Kidney (tissue), 13 donors: ENCODE measurements at regions not wholly inside any gene's neighbourhood (a gene's known extent, or its start where the extent isn't known, plus 50 kb on each side); places are given as distances from the start of the nearest gene placed in this dataset.

Experiments used
- DNase-seq, 5 donors: peaks; one replicate each; pipeline ENCODE4 v3.0.0-alpha.2; 2013 to 2020
- FAIRE-seq: peaks from 2 replicates; lab custom pipeline; 2012; peaks lifted over from hg19 to GRCh38; lab: Jason Lieb, UNC
- H3K27ac ChIP-seq, 2 donors: one replicate each; pipeline ENCODE4 v1.7.0; 2013; ENCODE audit warnings: low read depth in 2 of 2, low read length in 2 of 2, inconsistent platforms in 1 of 2
- H3K27me3 ChIP-seq: one replicate; pipeline ENCODE4 v1.7.1; 2013; ENCODE audit warnings: low read length, inconsistent platforms; ENCODE audit not compliant: control insufficient read depth, insufficient read depth
- H3K36me3 ChIP-seq, 3 donors: one replicate each; pipeline versions ENCODE4 v1.7.0 to v1.7.1; 2013; ENCODE audit warnings: low read length in 3 of 3, control low read depth in 1 of 3, inconsistent platforms in 1 of 3; ENCODE audit not compliant: insufficient read depth in 3 of 3, control insufficient read depth in 2 of 3
- H3K4me1 ChIP-seq, 3 donors: one replicate each; pipeline versions ENCODE4 v1.7.0 to v1.7.1; 2013; ENCODE audit warnings: low read length in 3 of 3, inconsistent platforms in 1 of 3, low read depth in 1 of 3; ENCODE audit not compliant: control insufficient read depth in 2 of 3, insufficient read depth in 2 of 3
- H3K4me3 ChIP-seq, 3 donors: one replicate each; pipeline versions ENCODE4 v1.7.0 to v1.8.1; 2013; ENCODE audit warnings: low read length in 3 of 3, control low read depth in 1 of 3, inconsistent platforms in 1 of 3
- H3K9ac ChIP-seq, 3 donors: one replicate each; pipeline versions ENCODE4 v1.7.0 to v1.7.1; 2013; ENCODE audit warnings: low read length in 3 of 3, control low read depth in 1 of 3, inconsistent platforms in 1 of 3
- H3K9me3 ChIP-seq, 3 donors: one replicate each; pipeline versions ENCODE4 v1.7.0 to v1.7.1; 2013; ENCODE audit warnings: low read length in 3 of 3, control low read depth in 1 of 3, inconsistent platforms in 1 of 3; ENCODE audit not compliant: control insufficient read depth in 2 of 3, insufficient read depth in 1 of 3
- intact Hi-C: fragments of 100-400 bp; cut with DNase I; formaldehyde crosslinking; loops from one replicate; pipeline ENCODE4 v1.11.1; 2022
- TF ChIP-seq, protein P1 (sequence below): IDR thresholded peaks from 3 replicates; pipeline ENCODE4 v1.5.1; 2012; ENCODE audit warnings: mild to moderate bottlenecking, moderate library complexity, borderline replicate concordance; ENCODE audit not compliant: insufficient read depth; ENCODE audit errors: extremely low read depth
- donor health status: control.
- donor health status: control.
- donor health status: control.
- donor health status: control.
- donor health status: control.
- donor health status: DM: yes; HTN: yes; CAD: no.
- donor health status: Normal renal cell carcinoma (clear cell type).

DNA sequence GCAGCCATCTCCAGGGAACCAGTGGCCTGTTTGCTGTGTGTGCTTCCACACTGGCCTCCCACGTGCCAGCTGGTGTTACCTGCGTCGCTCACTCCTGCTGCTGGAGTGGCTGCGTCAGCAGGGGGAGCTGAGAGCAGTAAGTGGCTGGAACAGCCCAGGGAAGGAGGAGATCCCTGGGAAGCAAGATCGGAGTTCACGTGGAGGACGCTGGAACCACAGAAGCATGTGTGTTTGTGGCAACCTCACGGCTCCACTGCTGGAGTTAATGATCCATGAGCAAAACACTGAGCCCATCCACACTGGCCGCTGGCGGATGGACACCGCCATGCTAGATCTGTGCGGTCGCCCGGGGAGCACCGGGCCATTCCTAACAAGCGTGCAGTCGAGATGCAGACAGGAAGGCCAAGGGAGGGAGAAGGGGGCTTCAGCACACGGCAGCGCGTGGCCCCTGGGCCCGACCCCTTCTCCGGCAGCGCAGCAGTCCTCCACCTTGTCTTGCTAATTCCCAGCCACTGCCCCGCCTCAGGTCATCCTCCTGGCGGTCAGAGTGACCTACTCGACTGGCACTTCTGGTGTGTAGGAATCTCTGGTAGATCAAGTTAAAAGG lies 68.5 kb upstream of the EEPD1 start:
- peak overlapping the region; percentile 32 to 60 (median 35) for H3K4me3 ChIP-seq
- no peak for FAIRE-seq
- H3K9me3 ChIP-seq, result no peaks in the 10 kb centered on the region
- peaks cover 0 to 9% (median 0%) of the 10 kb centered on the region in 3 donors for H3K4me1 ChIP-seq
- no peaks in the 10 kb centered on the region for H3K36me3 ChIP-seq
- TF ChIP-seq, protein P1, sequence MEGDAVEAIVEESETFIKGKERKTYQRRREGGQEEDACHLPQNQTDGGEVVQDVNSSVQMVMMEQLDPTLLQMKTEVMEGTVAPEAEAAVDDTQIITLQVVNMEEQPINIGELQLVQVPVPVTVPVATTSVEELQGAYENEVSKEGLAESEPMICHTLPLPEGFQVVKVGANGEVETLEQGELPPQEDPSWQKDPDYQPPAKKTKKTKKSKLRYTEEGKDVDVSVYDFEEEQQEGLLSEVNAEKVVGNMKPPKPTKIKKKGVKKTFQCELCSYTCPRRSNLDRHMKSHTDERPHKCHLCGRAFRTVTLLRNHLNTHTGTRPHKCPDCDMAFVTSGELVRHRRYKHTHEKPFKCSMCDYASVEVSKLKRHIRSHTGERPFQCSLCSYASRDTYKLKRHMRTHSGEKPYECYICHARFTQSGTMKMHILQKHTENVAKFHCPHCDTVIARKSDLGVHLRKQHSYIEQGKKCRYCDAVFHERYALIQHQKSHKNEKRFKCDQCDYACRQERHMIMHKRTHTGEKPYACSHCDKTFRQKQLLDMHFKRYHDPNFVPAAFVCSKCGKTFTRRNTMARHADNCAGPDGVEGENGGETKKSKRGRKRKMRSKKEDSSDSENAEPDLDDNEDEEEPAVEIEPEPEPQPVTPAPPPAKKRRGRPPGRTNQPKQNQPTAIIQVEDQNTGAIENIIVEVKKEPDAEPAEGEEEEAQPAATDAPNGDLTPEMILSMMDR, result peak; percentile 58
- H3K9ac ChIP-seq, result peak overlapping the region in 1 of 3 donors; percentile 57
- DNase-seq, result peak; percentile 91 to 96 (median 94)
- no peaks in the 10 kb centered on the region for H3K27me3 ChIP-seq
- H3K27ac ChIP-seq, result peak overlapping the region; percentile 77 to 78
- intact Hi-C loops, result no loop called here

DNA sequence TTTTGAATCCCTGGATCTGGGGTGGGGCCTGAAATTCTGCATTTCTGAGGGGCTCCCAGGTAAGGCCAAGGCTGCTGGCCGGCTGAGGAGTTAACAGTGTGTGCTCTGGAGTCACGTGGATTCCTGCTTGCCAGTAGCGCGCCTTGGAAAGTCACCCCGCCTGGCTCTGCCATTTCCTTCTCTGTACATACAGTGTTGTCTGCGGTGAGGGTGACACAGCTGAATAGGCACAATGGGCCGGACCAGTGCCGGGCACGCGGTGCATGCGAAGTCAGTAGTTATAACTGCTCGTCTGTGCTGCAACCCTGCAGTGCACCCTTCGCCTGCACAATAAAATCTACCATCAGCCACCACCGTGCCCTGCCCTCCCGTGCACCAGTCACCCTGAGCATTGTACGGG lies 68.0 kb upstream of the EEPD1 start:
- Histone ChIP-seq H3K4me3 (peak overlapping the region in 2 of 3 donors; percentile 35 to 60), H3K36me3 (no peaks in the 10 kb centered on the region), H3K9ac (peak overlapping the region in 1 of 3 donors; percentile 57), H3K9me3 (no peaks in the 10 kb centered on the region), H3K27ac (peak overlapping the region; percentile 77 to 78), H3K4me1 (peaks cover 0 to 9% (median 0%) of the 10 kb centered on the region in 3 donors), H3K27me3 (no peaks in the 10 kb centered on the region)
- DNase-seq (peak in 3 of 5 donors; percentile 45 to 80 (median 66)), FAIRE-seq (no peak)
- TF ChIP-seq, protein P1, result no peak
- intact Hi-C loops, result no loop called here

DNA sequence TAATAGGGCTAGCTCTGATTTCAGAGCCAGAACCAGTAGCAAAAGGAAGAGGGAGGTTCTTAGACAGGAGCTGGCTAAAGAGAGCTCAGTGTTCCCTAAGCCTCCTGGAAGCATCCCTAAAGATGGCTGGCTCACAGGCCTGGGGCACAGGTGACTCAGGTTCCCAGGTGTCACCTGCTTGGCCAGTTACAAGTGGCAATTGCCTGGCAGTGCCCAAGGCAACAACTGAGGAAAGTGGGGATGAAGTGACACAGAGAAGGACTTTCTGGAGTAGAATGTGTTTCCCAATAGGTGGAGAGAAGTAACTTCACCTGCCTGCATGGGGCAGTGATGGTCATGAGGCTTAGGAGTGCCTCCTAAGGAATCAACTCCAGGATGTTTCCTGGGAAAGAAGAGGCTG lies 66.5 kb upstream of the EEPD1 start:
- H3K9me3 ChIP-seq, result no peaks in the 10 kb centered on the region
- intact Hi-C loops, result no loop called here
- H3K27ac ChIP-seq, result no peak overlapping the region
- DNase-seq (no peak), FAIRE-seq (no peak)
- H3K27me3 ChIP-seq, result no peaks in the 10 kb centered on the region
- H3K36me3 ChIP-seq, result no peaks in the 10 kb centered on the region
- TF ChIP-seq, protein P1, result no peak
- H3K4me3 ChIP-seq, result no peak overlapping the region
- peaks cover 0 to 9% (median 0%) of the 10 kb centered on the region in 3 donors for H3K4me1 ChIP-seq
- H3K9ac ChIP-seq, result no peak overlapping the region
